ENCODE measurements at regions not wholly inside any gene's neighbourhood (a gene's known extent, or its start where the extent isn't known, plus 50 kb on each side); places are given as distances from the start of the nearest gene placed in this dataset.
"Not testable (repeated sequence)": the region's sequence is repeated elsewhere in the genome, so short reads cannot be mapped to it uniquely, and the experiment has no call there.

DNA sequence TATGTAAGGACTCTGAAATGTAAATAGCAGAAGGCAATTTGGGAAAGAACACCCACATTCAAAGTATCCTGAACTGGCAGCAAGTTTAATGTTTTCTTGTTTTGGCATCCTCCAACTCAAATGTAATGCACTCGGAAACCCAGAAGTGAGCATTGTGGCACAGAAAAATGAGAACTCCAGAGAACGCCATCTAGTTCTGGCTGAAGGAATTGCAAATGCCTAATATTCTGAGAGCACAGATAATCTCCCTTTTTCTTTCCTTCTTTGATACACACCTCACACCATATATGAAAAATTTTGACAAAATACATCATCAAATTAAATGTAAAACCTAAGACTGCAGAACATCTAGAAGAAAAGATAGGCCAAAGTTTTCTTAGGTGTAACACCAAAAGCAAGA, 52.1 kb downstream of the PWWP3B start:
- no peaks in the 10 kb centered on the region for H3K4me1 Mint-ChIP-seq
- no peaks in the 10 kb centered on the region for H3K36me3 Mint-ChIP-seq
- H3K27me3 Mint-ChIP-seq = no peaks in the 10 kb centered on the region
- H3K9me3 Mint-ChIP-seq = no peaks in the 10 kb centered on the region
- no peak overlapping the region for H3K27ac Mint-ChIP-seq
- H3K4me3 Mint-ChIP-seq = no peak overlapping the region

DNA sequence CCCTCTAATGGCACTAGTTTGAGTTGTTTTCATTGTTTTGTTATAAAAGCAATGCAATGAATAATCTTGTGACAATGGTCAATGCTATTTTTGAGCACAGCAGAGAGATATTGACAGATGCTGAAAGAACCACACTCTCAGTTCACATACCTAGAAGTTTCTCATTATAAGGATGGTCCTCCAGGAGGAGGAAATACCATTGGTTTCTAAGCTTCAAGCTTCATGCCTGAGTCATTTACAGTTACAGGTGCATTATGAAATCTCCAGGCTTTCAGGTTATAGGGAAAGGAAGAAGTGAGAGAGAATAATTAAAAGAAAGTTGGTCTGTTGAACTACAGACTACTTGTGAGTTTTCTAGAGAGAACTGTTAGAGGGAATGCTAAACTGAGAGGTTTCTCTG, 75.3 kb downstream of the PWWP3B start:
- H3K9me3 Mint-ChIP-seq = no peaks in the 10 kb centered on the region
- H3K27ac Mint-ChIP-seq = no peak overlapping the region
- no peak overlapping the region for H3K4me3 Mint-ChIP-seq
- no peaks in the 10 kb centered on the region for H3K4me1 Mint-ChIP-seq
- H3K36me3 Mint-ChIP-seq = no peaks in the 10 kb centered on the region
- no peaks in the 10 kb centered on the region for H3K27me3 Mint-ChIP-seq

DNA sequence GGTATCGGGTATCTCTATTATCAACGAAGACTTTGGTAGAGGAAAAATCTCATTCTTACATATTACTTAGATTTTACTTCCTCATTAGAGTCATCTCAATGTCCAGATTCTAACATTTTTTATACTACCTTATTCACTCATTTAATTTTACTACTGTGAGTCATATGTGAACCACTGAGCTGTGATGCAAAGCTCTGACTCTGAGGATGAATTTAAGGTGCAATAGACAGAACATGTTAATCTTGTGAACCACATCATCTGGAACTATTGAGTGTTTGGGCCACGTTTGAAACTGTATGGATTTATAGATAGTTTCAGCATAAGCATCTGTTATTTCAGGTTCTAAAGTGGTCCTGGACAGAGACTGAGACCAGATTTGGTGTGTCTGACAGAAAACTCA, 78.4 kb downstream of the PWWP3B start:
- no peaks in the 10 kb centered on the region for H3K4me1 Mint-ChIP-seq
- no peaks in the 10 kb centered on the region for H3K9me3 Mint-ChIP-seq
- H3K4me3 Mint-ChIP-seq = no peak overlapping the region
- no peak overlapping the region for H3K27ac Mint-ChIP-seq
- H3K36me3 Mint-ChIP-seq = no peaks in the 10 kb centered on the region
- H3K27me3 Mint-ChIP-seq = no peaks in the 10 kb centered on the region

GRCh38 chrX:106247162-106247561, 79.1 kb downstream of the PWWP3B start:
- H3K27me3 Mint-ChIP-seq = no peaks in the 10 kb centered on the region
- H3K4me3 Mint-ChIP-seq = no peak overlapping the region
- no peaks in the 10 kb centered on the region for H3K9me3 Mint-ChIP-seq
- H3K27ac Mint-ChIP-seq = no peak overlapping the region
- H3K4me1 Mint-ChIP-seq = no peaks in the 10 kb centered on the region
- no peaks in the 10 kb centered on the region for H3K36me3 Mint-ChIP-seq

DNA sequence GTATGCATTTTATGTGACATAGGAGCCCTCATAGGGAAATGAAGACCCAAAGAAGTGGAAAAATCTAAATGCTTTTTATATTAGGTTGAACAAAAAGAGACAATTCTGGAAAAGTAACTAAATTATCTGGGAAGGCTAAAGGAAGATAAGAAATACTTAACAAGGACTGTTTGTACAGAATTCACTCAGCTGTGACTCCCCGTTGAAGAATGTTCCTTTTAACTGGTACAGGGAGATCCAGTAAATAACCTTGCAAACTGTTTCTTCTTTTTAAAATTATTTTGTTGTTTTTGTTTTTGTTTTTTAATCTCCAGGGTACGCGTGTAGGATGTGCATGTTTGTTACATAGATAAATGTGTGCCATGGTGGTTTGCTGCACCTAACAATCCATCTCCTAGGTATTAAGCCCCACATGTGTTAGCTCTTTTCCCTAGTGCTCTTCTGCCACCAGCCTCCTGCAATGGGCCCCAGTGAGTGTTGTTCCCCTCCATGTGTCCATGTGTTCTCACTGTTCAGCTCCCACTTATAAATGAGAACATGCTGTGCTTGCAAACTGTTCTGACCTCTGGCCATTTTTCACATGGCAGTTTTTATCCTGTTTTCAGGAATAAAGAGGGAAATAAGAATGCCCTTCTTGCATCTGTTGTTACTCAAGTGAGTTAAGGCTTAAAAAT, 81.7 kb downstream of the PWWP3B start:
- Mint-ChIP-seq H3K4me3 (no peak overlapping the region), H3K27me3 (no peaks in the 10 kb centered on the region), H3K9me3 (no peaks in the 10 kb centered on the region), H3K36me3 (no peaks in the 10 kb centered on the region), H3K27ac (no peak overlapping the region), H3K4me1 (no peaks in the 10 kb centered on the region)

DNA sequence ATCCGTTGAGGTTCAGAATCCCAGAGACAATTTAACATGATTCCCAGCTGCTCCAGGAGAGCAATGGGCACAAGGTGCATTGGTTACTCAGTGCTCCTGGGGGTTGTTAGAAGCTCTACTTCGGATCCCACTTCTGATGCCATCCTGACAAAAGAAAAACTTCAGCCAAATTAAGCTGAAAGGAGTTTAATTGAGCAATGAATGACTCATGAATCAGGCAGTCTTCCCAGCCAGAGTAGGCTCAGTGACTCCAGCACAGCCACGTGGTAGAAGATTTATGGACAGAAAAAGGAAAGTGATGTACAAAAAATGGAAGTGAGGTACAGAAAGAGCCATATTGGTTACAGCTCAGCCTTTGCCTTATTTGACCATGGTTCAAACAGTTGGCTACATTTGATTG, 95.7 kb downstream of the PWWP3B start:
- H3K9me3 Mint-ChIP-seq = no peaks in the 10 kb centered on the region
- H3K27ac Mint-ChIP-seq = no peak overlapping the region
- no peak overlapping the region for H3K4me3 Mint-ChIP-seq
- no peaks in the 10 kb centered on the region for H3K27me3 Mint-ChIP-seq
- H3K36me3 Mint-ChIP-seq = no peaks in the 10 kb centered on the region
- no peaks in the 10 kb centered on the region for H3K4me1 Mint-ChIP-seq

DNA sequence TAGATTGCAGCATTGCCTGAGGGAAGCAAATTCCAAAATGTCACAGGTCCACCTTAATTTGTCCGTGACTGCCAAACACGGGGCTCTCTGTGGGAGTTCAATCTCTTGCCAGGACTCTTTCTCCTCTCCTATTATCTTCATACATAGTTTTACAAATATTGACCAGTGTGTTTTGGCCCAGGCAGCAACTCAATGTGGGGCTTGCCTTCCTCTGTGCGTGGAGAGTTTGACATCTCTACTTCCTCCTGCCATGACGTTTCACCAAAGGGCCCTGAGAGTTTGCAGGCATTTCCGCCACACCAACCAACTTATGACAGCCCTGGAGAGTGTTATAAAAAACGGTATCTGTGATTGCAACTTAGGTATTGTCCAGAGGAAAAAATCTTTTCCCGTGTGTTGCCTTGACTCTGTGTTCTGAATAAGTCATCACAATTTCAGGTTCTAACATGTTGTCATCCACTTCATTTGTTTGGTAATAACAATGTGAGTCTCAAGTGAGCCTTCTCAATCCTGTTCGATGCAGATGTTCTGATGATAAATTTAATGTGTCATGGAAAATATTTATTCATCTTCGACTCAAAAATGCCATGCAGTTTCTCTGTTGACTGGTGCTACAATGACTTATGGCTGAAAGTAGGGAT, 106.0 kb downstream of the PWWP3B start:
- H3K27ac Mint-ChIP-seq, H3K4me1 Mint-ChIP-seq, H3K27me3 Mint-ChIP-seq, H3K36me3 Mint-ChIP-seq, H3K4me3 Mint-ChIP-seq, H3K9me3 Mint-ChIP-seq: not testable (repeated sequence)

DNA sequence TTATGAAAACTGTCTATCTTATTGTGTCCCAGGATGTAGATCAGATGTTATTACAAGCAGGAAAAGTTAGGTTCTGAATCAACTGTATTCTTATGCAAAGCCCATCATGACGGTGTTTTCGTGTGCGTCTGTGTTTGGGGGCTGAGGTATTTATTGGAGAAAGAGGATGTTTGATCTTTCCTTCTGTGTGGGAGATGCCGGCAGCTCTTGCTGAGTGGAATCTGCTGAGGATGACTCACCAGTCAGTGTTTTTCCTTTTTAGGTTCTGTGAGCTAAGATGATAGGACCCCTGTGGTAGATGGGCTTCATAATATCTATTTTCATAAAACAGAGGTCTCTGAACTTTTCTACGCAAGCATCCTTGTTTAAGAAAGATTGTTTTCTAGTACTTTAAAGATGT, 107.1 kb downstream of the PWWP3B start:
- H3K4me1 Mint-ChIP-seq, H3K27ac Mint-ChIP-seq, H3K36me3 Mint-ChIP-seq, H3K4me3 Mint-ChIP-seq, H3K27me3 Mint-ChIP-seq, H3K9me3 Mint-ChIP-seq: not testable (repeated sequence)

DNA sequence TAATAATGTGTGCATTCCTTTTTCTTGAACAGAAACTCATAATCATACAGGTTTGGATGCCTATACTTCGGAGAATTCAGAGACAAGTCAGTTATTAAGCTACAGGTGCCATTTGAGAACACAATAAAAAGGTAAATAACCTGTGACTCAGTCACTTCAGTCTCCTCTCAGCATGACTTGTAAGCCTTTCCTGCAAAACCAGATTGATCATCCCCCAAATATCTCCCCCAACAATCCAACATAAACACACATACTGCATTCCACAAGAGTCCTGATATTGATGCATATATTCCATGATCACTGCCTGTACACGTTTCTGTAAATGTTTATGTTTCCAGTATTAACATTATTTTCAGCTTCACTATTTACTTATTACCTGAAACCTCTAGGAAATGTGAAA, 110.8 kb downstream of the PWWP3B start:
- H3K27ac Mint-ChIP-seq = no peak overlapping the region
- H3K4me3 Mint-ChIP-seq = no peak overlapping the region
- no peaks in the 10 kb centered on the region for H3K9me3 Mint-ChIP-seq
- no peaks in the 10 kb centered on the region for H3K27me3 Mint-ChIP-seq
- no peaks in the 10 kb centered on the region for H3K36me3 Mint-ChIP-seq
- H3K4me1 Mint-ChIP-seq = no peaks in the 10 kb centered on the region

GRCh38 chrX:106281383-106281782, 113.3 kb downstream of the PWWP3B start:
- Mint-ChIP-seq H3K27me3 (no peaks in the 10 kb centered on the region), H3K4me3 (no peak overlapping the region), H3K27ac (no peak overlapping the region), H3K9me3 (no peaks in the 10 kb centered on the region), H3K36me3 (no peaks in the 10 kb centered on the region), H3K4me1 (no peaks in the 10 kb centered on the region)

GRCh38 chrX:106283841-106284240, 115.7 kb downstream of the PWWP3B start:
- no peak overlapping the region for H3K4me3 Mint-ChIP-seq
- no peaks in the 10 kb centered on the region for H3K9me3 Mint-ChIP-seq
- no peak overlapping the region for H3K27ac Mint-ChIP-seq
- no peaks in the 10 kb centered on the region for H3K4me1 Mint-ChIP-seq
- no peaks in the 10 kb centered on the region for H3K27me3 Mint-ChIP-seq
- H3K36me3 Mint-ChIP-seq = no peaks in the 10 kb centered on the region

- H3K27ac Mint-ChIP-seq = no peak overlapping the region
- no peak overlapping the region for H3K4me3 Mint-ChIP-seq
- H3K9me3 Mint-ChIP-seq = no peaks in the 10 kb centered on the region
- H3K36me3 Mint-ChIP-seq = no peaks in the 10 kb centered on the region
- H3K4me1 Mint-ChIP-seq = no peaks in the 10 kb centered on the region
- H3K27me3 Mint-ChIP-seq = no peaks in the 10 kb centered on the region
Observed at GRCh38 chrX:106284431-106285025, 116.4 kb downstream of the PWWP3B start.

- H3K9me3 Mint-ChIP-seq = no peaks in the 10 kb centered on the region
- no peak overlapping the region for H3K27ac Mint-ChIP-seq
Observed at GRCh38 chrX:106286053-106286650, 118.0 kb downstream of the PWWP3B start.

DNA sequence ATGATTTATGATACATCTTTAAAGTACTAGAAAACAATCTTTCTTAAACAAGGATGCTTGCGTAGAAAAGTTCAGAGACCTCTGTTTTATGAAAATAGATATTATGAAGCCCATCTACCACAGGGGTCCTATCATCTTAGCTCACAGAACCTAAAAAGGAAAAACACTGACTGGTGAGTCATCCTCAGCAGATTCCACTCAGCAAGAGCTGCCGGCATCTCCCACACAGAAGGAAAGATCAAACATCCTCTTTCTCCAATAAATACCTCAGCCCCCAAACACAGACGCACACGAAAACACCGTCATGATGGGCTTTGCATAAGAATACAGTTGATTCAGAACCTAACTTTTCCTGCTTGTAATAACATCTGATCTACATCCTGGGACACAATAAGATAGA, 122.7 kb downstream of the PWWP3B start:
- H3K36me3 Mint-ChIP-seq, H3K27me3 Mint-ChIP-seq, H3K4me3 Mint-ChIP-seq, H3K9me3 Mint-ChIP-seq, H3K27ac Mint-ChIP-seq, H3K4me1 Mint-ChIP-seq: not testable (repeated sequence)

More at GRCh38 chrX:106286053-106286650, 118.0 kb downstream of the PWWP3B start:
- H3K4me3 Mint-ChIP-seq = no peak overlapping the region
- H3K36me3 Mint-ChIP-seq = no peaks in the 10 kb centered on the region
- no peaks in the 10 kb centered on the region for H3K27me3 Mint-ChIP-seq
- H3K4me1 Mint-ChIP-seq = no peaks in the 10 kb centered on the region

- not testable (repeated sequence) for H3K4me3 Mint-ChIP-seq, H3K4me1 Mint-ChIP-seq, H3K36me3 Mint-ChIP-seq, H3K9me3 Mint-ChIP-seq, H3K27me3 Mint-ChIP-seq, H3K27ac Mint-ChIP-seq
Observed at GRCh38 chrX:106291779-106292390, 123.8 kb downstream of the PWWP3B start.

GRCh38 chrX:106300239-106300638, 132.1 kb downstream of the PWWP3B start:
- Mint-ChIP-seq H3K4me3 (no peak overlapping the region), H3K36me3 (no peaks in the 10 kb centered on the region), H3K9me3 (no peaks in the 10 kb centered on the region), H3K4me1 (no peaks in the 10 kb centered on the region), H3K27ac (no peak overlapping the region), H3K27me3 (no peaks in the 10 kb centered on the region)
